ENCODE measurements at regions not wholly inside any gene's neighbourhood (a gene's known extent, or its start where the extent isn't known, plus 50 kb on each side); places are given as distances from the start of the nearest gene placed in this dataset.

DNA sequence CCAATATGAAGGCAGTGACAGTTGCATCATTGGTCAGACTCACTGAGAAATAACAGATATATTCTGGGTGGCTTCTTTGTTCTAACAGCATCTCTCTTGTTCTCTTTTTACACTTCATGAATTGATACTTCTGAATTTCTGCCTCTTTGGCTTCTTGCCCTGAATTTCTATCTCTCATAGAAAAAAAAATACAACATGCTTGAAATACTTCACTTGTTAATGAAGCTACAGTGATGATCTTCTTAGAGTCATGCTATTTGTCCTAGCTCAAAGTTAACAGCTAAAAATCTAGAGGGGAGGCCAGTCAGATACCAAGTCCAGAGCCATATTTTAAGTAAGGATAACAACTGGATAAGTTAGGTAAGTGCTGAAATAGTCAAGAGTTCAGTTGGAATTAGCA, 597.2 kb upstream of the AGTR1 start:
- TF ChIP-seq, protein P1, sequence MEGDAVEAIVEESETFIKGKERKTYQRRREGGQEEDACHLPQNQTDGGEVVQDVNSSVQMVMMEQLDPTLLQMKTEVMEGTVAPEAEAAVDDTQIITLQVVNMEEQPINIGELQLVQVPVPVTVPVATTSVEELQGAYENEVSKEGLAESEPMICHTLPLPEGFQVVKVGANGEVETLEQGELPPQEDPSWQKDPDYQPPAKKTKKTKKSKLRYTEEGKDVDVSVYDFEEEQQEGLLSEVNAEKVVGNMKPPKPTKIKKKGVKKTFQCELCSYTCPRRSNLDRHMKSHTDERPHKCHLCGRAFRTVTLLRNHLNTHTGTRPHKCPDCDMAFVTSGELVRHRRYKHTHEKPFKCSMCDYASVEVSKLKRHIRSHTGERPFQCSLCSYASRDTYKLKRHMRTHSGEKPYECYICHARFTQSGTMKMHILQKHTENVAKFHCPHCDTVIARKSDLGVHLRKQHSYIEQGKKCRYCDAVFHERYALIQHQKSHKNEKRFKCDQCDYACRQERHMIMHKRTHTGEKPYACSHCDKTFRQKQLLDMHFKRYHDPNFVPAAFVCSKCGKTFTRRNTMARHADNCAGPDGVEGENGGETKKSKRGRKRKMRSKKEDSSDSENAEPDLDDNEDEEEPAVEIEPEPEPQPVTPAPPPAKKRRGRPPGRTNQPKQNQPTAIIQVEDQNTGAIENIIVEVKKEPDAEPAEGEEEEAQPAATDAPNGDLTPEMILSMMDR (IDR thresholded peaks at IDR 0.05) = no peak
- TF ChIP-seq SIN3A (IDR thresholded peaks at IDR 0.05; ENCODE audit: borderline replicate concordance, insufficient read depth, low read depth, low read length) = no peak

Measured in Panc1 (cell line).